GM19463 (cell line): ENCODE measurements at regions not wholly inside any gene's neighbourhood (a gene's known extent, or its start where the extent isn't known, plus 50 kb on each side); places are given as distances from the start of the nearest gene placed in this dataset.

Source experiments
- ATAC-seq: cut with Tn5 transposase; IDR thresholded peaks from one replicate; pipeline ENCODE4 v1.9.1; 2021; ENCODE audit warnings: mild to moderate bottlenecking, moderate library complexity; ENCODE audit not compliant: unreplicated experiment

- ATAC-seq = no peak
These were observed 684.6 kb upstream of the MARCKS start for GRCh38 chr6:113172531-113172966.

DNA sequence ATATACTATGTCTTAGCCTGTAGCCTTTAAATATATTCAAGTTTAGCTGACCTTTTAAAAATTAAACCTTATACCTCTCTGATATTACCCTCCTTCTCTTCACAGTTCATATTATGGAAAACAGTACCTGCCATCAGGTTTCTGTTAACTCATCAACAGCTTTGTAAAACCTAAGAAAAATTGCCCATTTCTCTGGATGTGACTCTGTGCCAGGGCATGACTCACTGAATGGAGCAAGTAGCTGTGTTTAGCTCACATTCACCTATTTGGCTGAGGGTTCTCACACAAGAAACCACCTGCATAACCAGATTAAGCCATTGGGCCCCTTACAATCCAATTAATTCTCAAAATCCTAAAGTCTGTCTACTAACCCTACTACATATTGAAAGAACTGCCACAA lies 678.8 kb upstream of the MARCKS start:
- ATAC-seq = no peak

GRCh38 chr6:113181164-113181563 lies 676.0 kb upstream of the MARCKS start:
- ATAC-seq = no peak

DNA sequence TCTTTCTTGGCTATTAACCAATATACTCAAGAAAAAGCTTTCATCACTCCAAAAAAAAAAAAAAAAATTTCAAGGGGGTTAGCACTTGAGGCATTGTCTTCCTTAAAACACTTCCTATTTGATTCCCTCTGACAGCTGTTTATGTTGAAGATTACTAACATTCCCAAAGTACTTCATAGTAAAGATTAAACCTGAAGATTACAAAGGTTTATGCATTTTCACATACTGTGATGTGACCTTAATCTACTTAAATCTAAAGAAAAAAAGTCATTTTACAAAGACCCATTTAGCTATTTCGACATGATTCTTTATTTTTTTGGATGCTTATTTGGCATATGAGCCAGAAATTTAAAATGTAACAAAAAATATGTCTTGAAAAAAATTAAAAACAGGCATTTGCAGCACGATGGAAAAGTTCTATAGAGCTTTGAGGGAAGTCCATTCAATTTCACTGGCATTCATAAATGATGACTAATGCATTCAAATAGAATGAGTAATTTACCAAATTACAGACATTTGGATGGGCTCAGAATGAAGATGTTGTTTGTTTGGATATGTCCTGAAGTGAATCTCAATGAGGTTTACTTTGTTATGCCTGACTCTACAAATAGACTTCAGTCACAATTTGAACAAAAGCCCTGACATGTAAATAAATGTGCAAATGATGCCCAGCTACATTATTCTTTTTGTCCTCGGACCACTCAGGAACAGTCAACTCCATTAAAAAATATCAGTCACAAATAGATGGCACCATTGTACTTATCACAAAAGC lies 674.6 kb upstream of the MARCKS start:
- no peak for ATAC-seq

DNA sequence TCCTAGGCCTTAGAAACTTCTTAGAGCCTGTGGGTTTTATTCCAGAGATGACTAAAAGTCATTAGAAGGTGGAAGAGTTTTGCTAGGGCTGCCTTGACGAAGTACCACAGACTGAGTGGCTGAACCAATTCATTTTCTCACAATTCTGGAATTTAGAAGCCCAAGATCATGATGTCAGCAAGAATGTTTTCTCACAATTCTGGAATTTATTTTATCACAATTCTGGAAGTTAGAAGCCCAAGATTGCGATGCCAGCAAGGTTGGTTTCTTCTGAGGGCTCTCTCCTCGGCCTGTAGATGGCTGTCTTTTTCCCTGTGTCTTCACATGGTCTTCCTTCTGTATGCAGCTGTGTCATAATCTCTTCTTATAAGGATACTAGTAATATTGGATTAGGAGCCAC lies 672.9 kb upstream of the MARCKS start:
- no peak for ATAC-seq

DNA sequence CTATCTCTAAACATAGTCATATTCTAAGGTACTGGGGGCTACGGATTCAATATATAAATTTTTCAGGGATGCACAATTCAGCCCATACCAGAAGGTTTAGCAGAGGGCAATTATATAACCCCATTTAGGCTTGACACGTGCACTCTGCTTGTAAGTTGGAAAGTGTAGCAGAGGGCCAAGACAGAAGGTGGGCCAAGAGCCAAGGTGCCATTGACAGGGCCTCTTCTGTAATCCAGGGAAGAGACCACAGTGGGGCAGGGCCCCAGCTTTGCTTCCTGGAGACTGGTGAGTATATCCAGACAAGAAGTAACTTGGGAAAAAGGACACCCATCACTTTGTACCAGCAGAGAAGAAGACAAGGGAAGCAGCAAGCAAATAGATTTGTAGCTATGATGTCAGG lies 672.4 kb upstream of the MARCKS start:
- ATAC-seq = no peak

GRCh38 chr6:113185299-113185698 lies 671.8 kb upstream of the MARCKS start:
- no peak for ATAC-seq

DNA sequence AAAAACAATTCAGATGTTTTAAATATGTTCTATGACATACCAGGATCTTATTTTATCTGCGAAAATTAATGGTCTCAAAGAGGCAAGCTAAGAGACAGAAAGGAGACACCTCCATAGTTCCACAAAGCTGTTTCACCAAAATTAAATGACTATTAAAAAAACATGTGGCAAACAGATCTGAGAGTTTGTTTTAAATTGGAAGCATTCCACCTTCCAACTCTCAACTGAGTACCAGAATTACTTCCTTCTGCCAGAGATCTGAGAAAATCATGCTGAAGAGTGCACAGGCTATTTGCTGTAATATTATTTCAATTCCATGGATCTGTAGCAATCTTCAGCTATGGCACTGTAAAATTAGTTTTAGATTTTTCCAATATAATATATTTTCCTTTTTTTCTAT lies 669.5 kb upstream of the MARCKS start:
- ATAC-seq = no peak

- ATAC-seq = no peak
These were observed 668.2 kb upstream of the MARCKS start for GRCh38 chr6:113188962-113189361.

DNA sequence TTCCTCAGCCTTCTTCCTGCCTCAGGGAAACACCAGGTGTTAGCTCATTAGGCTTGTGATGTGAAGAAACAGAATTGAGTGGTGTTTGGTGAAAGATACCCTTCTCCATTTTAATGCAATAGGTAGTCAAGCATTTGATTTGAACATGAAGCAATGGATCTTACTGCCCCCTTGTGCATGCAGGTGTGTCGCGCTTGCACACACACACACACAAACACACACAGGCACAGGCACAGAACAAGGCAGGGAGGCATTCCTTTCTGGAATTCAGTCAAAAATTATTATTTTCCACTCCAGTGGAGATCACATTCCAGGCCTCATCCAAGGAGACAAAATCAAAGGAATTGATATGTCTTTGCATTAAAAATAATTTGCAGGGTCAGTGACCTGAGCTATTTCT lies 667.0 kb upstream of the MARCKS start:
- ATAC-seq = no peak

- ATAC-seq = no peak
These were observed 663.1 kb upstream of the MARCKS start for GRCh38 chr6:113194090-113194489.

- ATAC-seq = no peak
These were observed 654.1 kb upstream of the MARCKS start for GRCh38 chr6:113202852-113203714.

DNA sequence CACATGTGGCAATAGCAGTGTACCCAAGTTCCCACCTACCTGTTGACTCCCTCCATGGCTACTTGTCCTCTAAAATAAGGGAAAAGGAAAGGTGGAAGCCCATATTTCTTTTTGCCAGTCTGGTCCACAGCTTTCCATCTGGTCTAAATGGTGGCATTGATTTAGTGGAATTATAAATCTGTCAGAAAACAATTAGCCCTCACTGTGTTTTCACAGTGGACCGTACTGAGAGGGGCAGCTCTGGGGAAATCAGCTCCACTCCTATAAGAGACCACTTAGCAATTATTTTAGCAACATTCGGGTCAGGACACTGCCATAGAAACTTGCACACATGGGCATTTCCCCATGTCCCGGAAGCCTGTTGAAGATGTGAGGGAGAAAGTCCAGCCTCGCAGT lies 653.4 kb upstream of the MARCKS start:
- ATAC-seq = no peak

DNA sequence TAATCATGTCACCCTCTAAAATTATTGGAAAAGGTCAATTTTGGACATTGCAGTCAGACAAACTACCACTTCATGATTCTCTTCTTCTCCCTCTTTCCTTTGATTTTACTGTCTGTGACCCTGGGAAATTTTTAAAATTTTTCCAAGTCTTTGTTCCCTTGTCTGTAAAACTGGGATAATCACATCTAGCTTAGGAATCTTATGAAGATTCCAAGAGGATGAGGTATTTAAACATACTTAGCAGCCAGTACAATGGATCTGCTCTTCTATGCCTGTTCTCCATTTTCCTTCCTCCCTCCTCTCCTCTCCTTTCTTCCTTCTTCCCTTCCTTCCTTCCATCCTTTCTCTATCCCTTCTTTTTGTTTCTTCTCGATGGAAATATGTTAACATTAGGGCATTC lies 651.6 kb upstream of the MARCKS start:
- ATAC-seq = no peak

DNA sequence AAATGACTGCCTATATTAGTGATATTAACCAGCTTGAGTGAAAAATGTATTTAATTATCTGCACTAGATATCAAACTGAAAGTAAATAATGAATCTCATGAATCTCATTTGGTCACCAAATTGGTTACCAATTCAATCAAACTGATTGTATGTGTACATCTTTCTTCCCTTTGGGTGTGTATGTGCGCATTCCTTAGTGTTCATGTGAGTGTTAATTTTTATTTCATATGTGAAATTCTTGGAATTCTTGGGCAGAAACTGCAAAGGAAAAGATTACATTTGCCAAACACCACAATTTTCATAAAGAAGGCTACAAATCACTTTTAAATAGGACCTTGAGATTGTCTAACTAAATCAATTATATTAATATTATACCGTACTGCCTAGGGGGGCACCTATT lies 648.4 kb upstream of the MARCKS start:
- no peak for ATAC-seq

GRCh38 chr6:113209315-113209714 lies 647.8 kb upstream of the MARCKS start:
- ATAC-seq = no peak

DNA sequence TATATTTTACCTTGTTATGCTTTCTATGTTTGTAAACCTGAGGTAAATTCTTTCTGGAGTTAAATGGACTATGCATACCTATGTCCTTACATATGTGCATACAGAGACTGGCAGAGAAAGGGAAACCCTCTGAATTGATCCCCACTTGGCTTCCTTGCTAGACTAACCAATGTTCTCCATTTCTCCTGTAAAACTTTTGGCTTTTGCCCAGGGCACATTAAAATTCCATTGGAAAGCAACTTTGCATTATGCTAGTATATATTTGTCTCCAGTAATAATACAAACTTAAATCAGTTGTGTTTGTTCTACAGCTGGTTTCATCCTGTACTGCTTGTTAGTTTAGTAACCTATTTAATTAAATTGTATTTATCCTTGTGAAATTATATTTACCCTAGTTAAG lies 646.0 kb upstream of the MARCKS start:
- no peak for ATAC-seq

GRCh38 chr6:113219783-113220182 lies 637.4 kb upstream of the MARCKS start:
- no peak for ATAC-seq

GRCh38 chr6:113220832-113221231 lies 636.3 kb upstream of the MARCKS start:
- ATAC-seq = no peak

GRCh38 chr6:113221850-113222249 lies 635.3 kb upstream of the MARCKS start:
- no peak for ATAC-seq

DNA sequence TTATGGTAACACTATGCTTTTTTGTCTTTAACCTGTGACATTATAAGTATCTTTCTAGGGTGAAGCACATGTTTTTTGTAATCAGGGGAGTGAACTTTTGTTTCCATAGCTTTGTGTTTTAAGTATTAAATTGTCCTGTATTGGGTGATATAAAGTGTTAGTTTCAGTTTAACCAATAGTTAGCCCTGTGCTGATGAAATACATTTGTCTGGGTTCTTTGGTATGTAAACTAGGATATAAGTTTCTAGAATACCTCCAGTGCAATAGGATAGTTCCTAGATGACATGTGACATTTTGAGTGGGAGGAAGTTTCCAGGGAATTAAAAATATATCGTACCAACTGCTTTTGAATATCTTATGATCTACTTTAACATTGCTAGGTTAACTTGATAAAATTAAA lies 611.0 kb upstream of the MARCKS start:
- ATAC-seq = no peak

GRCh38 chr6:113248532-113248931 lies 608.6 kb upstream of the MARCKS start:
- no peak for ATAC-seq
